GM11168 (cell line): ENCODE measurements at regions not wholly inside any gene's neighbourhood (a gene's known extent, or its start where the extent isn't known, plus 50 kb on each side); places are given as distances from the start of the nearest gene placed in this dataset.

Experiments
- in situ Hi-C: fragments of 300-500 bp; cut with MboI; formaldehyde crosslinking; loops from one replicate; pipeline ENCODE4 v1.12.0; 2022; ENCODE audit warnings: low sequenced_read_pairs; ENCODE audit not compliant: unreplicated experiment

DNA sequence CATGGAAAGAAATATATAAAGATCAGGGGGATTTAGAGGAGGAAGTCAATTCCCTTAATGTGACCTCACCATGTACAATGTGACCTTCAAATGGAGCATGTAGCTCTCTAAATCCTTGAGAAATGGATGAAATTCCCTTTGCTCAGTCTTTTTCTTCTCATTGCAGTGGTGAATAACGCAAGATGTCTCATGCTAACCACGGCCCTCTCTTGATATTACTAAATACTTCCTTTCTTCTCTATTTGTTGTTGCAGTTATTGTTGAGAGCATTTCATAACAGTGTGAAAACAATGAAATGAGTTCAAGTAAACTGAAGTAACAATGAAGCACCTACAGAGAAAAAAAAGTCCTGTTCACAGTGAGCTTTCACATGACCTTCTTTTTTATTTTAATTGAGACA, 55.6 kb downstream of the ZNF281 start:
- in situ Hi-C loops, result no loop called here

GRCh38 chr1:200353232-200353631, 56.6 kb downstream of the ZNF281 start:
- in situ Hi-C loops, result no loop called here

DNA sequence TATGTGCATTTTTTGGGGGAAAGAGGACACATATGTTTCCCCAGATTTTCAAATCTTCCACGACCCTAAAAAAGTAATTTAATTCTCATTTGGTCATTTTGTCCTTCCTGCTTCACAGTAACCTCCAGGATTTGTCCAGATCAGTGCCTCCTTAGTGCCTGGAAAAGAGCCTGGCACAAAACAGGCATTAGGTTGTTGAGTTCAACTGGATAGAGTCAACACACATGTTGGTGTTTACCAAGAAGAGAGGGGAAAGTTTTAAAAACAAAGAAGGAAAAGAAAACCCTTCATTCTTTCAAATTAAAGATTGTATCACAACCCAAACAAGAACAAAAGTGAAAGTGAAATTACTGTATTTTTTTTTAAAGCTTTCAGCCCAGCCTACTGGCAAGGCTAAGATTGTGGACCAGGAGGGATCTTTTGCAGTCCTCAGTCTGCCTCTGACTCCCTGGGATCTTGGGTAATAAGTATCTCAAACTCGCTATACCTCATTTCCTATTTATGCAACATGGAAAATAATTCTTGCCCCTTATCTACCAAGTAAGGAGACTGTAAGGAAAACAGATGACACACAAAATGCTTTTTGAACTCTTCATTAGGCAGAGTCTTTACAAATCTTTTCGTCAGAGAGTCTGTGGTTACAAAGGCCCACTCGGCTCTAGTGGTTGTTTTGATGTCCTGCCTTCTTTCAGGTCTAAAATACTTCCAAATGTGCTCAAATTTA, 57.8 kb downstream of the ZNF281 start:
- in situ Hi-C loops, result no loop called here

GRCh38 chr1:200351425-200351824, 58.4 kb downstream of the ZNF281 start:
- in situ Hi-C loops, result no loop called here

DNA sequence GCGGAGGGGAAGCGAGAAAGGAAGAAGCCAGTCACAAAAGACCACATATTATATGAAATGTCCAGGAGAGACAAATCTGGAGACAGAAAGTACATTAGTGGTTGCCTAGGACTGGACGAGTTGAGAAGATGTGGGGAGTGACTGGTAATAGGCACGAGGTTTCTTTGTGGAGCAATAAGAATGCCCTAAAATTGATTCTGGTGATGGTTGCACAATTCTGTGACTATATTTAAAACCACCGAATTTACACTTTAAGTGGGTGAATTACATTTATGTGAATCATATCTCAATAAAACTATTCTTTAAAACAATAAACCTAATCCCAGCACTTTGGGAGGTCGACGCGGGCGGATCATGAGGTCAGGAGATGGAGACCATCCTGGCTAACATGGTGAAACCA, 63.1 kb downstream of the ZNF281 start:
- in situ Hi-C loops, result no loop called here

GRCh38 chr1:200345520-200345919, 64.3 kb downstream of the ZNF281 start:
- in situ Hi-C loops, result no loop called here

GRCh38 chr1:200343874-200344273, 66.0 kb downstream of the ZNF281 start:
- in situ Hi-C loops, result no loop called here

GRCh38 chr1:200342511-200343311, 67.1 kb downstream of the ZNF281 start:
- in situ Hi-C loops, result no loop called here

DNA sequence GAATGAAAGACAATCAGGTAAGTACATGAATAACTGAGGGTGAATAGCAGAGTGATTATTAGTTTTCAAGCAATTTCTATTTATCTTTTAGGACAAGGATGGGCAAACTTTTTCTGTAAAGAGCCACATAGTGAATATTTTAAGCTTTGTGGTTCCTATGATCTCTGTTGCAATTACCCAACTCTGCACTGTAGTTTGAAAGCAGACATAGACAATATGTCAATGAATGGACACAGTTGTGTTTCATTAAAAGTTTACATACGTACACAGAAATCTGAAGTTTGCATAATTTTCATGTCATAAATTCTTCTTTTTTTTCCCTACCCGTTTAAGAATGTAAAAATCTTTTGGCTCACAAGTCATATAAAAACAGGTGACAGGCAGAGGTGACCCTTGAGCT, 71.4 kb downstream of the ZNF281 start:
- in situ Hi-C loops, result no loop called here

- in situ Hi-C loops, result no loop called here
Observed at GRCh38 chr1:200337831-200338230, 72.0 kb downstream of the ZNF281 start.

DNA sequence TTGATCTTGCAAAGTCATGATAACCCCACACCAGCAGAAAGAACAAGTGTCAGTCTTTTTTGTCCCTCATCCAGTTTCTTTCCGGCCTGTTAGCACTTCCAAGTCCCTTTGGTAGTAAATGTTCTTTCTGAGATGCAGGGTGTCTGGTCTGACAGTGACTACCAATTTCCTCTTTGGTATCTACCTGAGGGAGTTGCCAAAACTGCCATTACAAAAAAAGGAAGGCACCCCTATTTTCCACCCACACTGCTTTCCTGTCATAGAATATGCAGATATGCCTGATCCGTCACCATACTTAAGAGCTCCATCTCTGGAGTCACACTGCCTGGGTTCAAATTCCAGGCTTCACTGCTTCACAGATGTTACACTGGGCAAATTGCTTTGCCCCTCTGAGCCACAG, 72.4 kb downstream of the ZNF281 start:
- in situ Hi-C loops, result no loop called here

- in situ Hi-C loops, result no loop called here
Observed at GRCh38 chr1:200336901-200337391, 72.9 kb downstream of the ZNF281 start.

GRCh38 chr1:200336101-200336845, 73.6 kb downstream of the ZNF281 start:
- in situ Hi-C loops, result no loop called here

- in situ Hi-C loops, result no loop called here
Observed at GRCh38 chr1:200334661-200335256, 75.1 kb downstream of the ZNF281 start.

DNA sequence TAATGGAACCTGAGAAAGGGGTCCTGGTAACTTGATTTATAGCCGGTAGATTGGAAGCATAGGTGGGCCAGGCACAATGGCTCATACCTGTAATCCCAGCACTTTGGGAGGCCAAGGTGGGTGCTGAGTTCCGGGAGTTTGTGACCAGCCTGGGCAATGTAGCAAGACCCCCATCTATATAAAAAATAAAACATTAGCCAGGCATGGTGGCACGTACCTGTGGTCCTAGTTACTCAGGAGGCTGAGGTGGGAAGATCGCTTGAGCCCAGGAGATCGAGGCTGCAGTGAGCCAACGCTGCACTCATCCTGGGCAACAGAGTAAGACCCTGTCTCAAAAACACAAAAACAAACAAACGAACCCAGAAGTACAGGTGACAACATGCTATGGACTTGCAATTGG, 76.5 kb downstream of the ZNF281 start:
- in situ Hi-C loops, result no loop called here

GRCh38 chr1:200332716-200333115, 77.1 kb downstream of the ZNF281 start:
- in situ Hi-C loops, result no loop called here

DNA sequence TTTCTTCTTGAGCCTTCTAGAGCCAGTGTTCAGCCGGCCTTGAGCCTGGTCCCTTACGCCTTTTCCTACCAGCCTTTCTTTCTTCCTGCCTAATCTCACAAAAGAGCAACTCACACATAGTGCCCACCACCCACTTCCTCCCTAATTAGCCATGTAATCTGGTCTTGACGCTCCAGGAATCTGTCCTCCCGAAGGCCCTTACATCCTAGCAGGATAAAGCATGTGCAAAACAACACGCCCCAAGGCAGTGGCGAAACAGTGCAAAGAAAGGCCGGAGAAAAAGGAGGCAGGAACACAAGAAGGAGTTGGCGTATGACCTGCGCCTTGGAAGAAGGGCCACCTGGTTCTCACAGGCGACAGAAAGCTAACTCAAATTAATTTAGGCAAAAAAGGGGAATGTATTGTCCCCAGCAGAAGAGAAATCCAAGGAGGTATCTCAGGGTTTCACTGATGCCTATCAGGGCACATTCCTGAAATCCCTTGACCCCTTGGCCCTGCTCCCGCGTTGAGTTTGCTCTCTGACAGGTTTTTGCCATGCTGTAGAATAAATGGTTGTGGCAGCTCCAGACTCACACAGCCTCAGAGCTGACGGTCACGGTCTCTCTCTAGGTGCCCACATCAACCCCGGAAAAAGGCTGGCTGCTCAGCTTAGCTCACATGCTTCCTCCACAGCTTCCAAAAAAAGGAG, 79.0 kb downstream of the ZNF281 start:
- in situ Hi-C loops, result no loop called here

GRCh38 chr1:200329208-200329882, 80.5 kb downstream of the ZNF281 start:
- in situ Hi-C loops, result no loop called here

DNA sequence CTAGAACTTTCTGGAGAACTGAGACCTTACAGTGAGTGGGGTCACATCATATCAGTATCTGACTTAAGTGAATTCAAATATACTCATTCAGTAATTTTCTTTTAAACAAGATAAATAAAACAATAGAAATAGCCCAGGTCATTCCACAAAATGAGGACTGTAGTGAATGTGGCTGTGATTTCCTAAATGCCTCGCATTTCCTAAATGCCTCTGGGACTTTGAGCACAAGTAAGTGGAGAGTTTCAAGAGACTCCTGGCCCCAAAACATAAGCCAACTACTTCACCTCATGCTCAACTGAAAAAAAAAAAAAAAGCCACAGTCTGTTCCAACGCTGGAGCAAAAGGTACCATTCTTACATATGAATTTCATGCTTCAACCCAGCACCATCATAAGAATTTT, 81.5 kb downstream of the ZNF281 start:
- in situ Hi-C loops, result no loop called here
